HL-60 (cell line): ENCODE measurements at regions not wholly inside any gene's neighbourhood (a gene's known extent, or its start where the extent isn't known, plus 50 kb on each side); places are given as distances from the start of the nearest gene placed in this dataset.

Experiments
- DNase-seq, 2 experiments: peaks; one replicate each; pipeline ENCODE4 v3.0.0-alpha.2; 2010 to 2020; ENCODE audit warnings: low read depth in 1 of 2, low spot score in 1 of 2
- H3K27ac ChIP-seq: fragments of 250-450 bp; sonication (Bioruptor Pico); replicated peaks from 2 replicates; pipeline ENCODE4 v1.5.1; 2020; ENCODE audit warnings: mild to moderate bottlenecking, moderate library complexity
- H3K27me3 ChIP-seq: fragments of 250-450 bp; sonication (Bioruptor Pico); 2 replicates; pipeline ENCODE4 v1.5.1; 2021; ENCODE audit warnings: mild to moderate bottlenecking, moderate library complexity; ENCODE audit not compliant: insufficient read depth, poor library complexity, severe bottlenecking
- H3K4me3 ChIP-seq: replicated peaks from 2 replicates; pipeline ENCODE4 v1.5.1; 2011; ENCODE audit warnings: mild to moderate bottlenecking, control low read depth, low read length; ENCODE audit not compliant: insufficient read depth
- GABPA ChIP-seq: IDR thresholded peaks from 2 replicates; pipeline ENCODE4 v1.6.1; 2012; ENCODE audit warnings: low read depth
- POLR2AphosphoS5 ChIP-seq: IDR thresholded peaks from 2 replicates; pipeline ENCODE4 v1.6.1; 2012; ENCODE audit warnings: low read depth
- SPI1 ChIP-seq: IDR thresholded peaks from 2 replicates; pipeline ENCODE4 v1.6.1; 2012; ENCODE audit warnings: low read depth, mild to moderate bottlenecking, borderline replicate concordance
- TF ChIP-seq, protein P1 (sequence below): IDR thresholded peaks from one replicate; pipeline ENCODE4 v1.5.1; 2011; ENCODE audit warnings: low read length, control low read depth, inconsistent platforms; ENCODE audit not compliant: insufficient read depth
- TF ChIP-seq, protein P2 (sequence below): IDR thresholded peaks from 2 replicates; pipeline ENCODE4 v1.6.1; 2012; ENCODE audit warnings: low read depth; ENCODE audit not compliant: insufficient replicate concordance

DNA sequence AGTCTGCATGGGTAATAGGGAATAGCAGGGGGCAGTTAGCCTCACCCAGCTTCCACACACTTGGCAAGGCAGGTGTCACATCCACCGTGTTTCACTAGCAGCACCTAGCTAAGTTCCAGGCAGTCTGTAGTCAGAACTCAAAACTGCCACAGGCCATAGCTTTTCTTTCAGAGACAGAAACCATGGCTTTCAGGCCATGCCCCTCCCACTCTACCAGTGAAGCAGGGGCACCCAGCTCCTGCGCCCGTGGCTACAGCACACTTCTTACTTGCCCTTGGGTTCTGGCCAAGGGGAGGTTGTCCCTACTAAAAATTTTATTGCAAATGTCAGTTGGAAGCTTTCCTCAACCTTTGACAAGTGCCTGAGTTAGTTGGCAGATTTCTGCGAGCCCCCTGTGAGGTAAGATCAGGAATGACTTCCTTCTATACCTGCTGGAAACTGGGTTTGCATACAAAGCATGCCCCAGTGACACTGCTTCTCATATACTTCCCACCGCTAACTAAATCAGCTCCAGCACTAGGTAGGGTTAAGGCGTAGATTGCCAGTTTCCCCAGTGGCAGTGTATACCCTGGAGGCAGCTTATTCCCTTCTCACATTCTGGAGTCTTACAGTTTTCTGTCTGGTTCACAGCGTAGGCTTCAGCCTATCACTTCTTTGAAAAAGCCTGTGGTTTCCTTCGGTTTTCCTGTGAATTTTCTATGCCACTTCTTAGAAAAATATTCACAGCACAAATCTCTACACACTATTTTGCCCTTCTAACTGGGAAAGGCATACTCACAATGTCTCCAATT lies 139.0 kb upstream of the LUZP2 start:
- Histone ChIP-seq H3K27me3 (no peaks in the 10 kb centered on the region), H3K4me3 (no peak overlapping the region), H3K27ac (no peak overlapping the region)
- TF ChIP-seq SPI1 (no peak), GABPA (no peak), POLR2AphosphoS5 (no peak)
- TF ChIP-seq, protein P1, sequence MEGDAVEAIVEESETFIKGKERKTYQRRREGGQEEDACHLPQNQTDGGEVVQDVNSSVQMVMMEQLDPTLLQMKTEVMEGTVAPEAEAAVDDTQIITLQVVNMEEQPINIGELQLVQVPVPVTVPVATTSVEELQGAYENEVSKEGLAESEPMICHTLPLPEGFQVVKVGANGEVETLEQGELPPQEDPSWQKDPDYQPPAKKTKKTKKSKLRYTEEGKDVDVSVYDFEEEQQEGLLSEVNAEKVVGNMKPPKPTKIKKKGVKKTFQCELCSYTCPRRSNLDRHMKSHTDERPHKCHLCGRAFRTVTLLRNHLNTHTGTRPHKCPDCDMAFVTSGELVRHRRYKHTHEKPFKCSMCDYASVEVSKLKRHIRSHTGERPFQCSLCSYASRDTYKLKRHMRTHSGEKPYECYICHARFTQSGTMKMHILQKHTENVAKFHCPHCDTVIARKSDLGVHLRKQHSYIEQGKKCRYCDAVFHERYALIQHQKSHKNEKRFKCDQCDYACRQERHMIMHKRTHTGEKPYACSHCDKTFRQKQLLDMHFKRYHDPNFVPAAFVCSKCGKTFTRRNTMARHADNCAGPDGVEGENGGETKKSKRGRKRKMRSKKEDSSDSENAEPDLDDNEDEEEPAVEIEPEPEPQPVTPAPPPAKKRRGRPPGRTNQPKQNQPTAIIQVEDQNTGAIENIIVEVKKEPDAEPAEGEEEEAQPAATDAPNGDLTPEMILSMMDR = no peak
- TF ChIP-seq, protein P2, sequence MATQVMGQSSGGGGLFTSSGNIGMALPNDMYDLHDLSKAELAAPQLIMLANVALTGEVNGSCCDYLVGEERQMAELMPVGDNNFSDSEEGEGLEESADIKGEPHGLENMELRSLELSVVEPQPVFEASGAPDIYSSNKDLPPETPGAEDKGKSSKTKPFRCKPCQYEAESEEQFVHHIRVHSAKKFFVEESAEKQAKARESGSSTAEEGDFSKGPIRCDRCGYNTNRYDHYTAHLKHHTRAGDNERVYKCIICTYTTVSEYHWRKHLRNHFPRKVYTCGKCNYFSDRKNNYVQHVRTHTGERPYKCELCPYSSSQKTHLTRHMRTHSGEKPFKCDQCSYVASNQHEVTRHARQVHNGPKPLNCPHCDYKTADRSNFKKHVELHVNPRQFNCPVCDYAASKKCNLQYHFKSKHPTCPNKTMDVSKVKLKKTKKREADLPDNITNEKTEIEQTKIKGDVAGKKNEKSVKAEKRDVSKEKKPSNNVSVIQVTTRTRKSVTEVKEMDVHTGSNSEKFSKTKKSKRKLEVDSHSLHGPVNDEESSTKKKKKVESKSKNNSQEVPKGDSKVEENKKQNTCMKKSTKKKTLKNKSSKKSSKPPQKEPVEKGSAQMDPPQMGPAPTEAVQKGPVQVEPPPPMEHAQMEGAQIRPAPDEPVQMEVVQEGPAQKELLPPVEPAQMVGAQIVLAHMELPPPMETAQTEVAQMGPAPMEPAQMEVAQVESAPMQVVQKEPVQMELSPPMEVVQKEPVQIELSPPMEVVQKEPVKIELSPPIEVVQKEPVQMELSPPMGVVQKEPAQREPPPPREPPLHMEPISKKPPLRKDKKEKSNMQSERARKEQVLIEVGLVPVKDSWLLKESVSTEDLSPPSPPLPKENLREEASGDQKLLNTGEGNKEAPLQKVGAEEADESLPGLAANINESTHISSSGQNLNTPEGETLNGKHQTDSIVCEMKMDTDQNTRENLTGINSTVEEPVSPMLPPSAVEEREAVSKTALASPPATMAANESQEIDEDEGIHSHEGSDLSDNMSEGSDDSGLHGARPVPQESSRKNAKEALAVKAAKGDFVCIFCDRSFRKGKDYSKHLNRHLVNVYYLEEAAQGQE = no peak
- DNase-seq = no peak

DNA sequence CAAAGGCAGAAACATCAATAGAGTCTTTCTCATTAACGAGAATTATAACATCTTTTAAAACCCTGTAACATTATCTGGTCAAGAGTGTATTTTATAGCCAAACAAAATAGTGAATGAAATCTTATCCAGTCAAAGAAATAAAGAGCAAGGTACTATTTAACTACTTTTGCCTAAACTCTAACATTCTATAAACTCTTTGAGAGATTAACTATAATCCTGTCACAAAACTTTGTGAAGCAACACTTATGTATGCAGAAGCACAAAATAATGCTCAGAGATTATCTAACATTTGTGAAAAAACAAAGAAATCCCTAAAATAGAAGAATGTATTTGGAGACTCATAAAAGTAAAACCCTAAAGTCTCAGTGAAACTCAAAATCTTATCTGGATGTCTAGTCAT lies 124.4 kb upstream of the LUZP2 start:
- TF ChIP-seq SPI1 (no peak), GABPA (no peak), POLR2AphosphoS5 (no peak)
- TF ChIP-seq, protein P1 = no peak
- TF ChIP-seq, protein P2 = no peak

DNA sequence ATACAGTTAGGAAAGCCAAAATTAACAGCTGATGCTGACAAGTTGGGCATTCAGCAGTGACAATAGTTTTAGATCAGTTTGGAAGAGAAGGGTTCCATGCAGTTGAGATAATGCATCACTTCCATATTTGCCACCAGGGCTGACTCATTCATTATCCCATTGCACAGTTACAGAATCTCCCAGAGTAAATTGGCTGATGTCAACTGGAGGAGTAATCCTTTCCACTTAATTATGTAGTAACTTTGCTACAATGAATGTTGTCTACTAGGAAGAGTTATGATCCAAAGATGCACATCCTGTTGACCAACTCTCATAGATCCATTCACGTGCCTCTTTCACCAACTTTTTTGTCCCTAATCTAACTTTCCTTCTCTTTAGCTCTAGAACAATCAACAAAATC lies 123.3 kb upstream of the LUZP2 start:
- TF ChIP-seq SPI1 = no peak
- TF ChIP-seq, protein P1 = no peak
- no peak for TF ChIP-seq GABPA
- TF ChIP-seq, protein P2 = no peak
- TF ChIP-seq POLR2AphosphoS5 = no peak
- Histone ChIP-seq H3K27me3 (no peaks in the 10 kb centered on the region), H3K4me3 (no peak overlapping the region), H3K27ac (no peak overlapping the region)
- DNase-seq = no peak

More for the DNA sequence above, 124.4 kb upstream of the LUZP2 start:
- DNase-seq = no peak
- no peaks in the 10 kb centered on the region for H3K27me3 ChIP-seq
- H3K4me3 ChIP-seq = no peak overlapping the region
- H3K27ac ChIP-seq = no peak overlapping the region
